Lung (tissue), 11 donors: ENCODE measurements at regions not wholly inside any gene's neighbourhood (a gene's known extent, or its start where the extent isn't known, plus 50 kb on each side); places are given as distances from the start of the nearest gene placed in this dataset.
A peak's percentile ranks its signal among the peaks of the same experiment; 100 is the strongest.

Source experiments
- ATAC-seq: fragments of 200-7000 bp; cut with Tn5 transposase; one replicate; pipeline ENCODE4 v1.9.1; 2020; ENCODE audit warnings: moderate number of reproducible peaks; ENCODE audit not compliant: insufficient read depth, low FRiP score
- DNase-seq, 3 donors: peaks; one replicate each; pipeline ENCODE4 v3.0.0-alpha.2; 2013 to 2017
- H3K27ac ChIP-seq, 2 donors: one replicate each; pipeline ENCODE4 v1.5.1; 2013; ENCODE audit warnings: mild to moderate bottlenecking in 2 of 2, moderate library complexity in 2 of 2, control low read depth in 1 of 2, inconsistent platforms in 1 of 2, low read depth in 1 of 2, low read length in 1 of 2
- H3K27me3 ChIP-seq, 3 donors: one replicate each; pipeline ENCODE4 v1.5.1; 2013; ENCODE audit warnings: low read length in 2 of 3; ENCODE audit not compliant: control insufficient read depth in 3 of 3, insufficient read depth in 3 of 3
- H3K36me3 ChIP-seq, 4 donors: one replicate each; pipeline ENCODE4 v1.5.1; 2013; ENCODE audit warnings: low read length in 4 of 4, mild to moderate bottlenecking in 1 of 4, moderate library complexity in 1 of 4; ENCODE audit not compliant: control insufficient read depth in 4 of 4, insufficient read depth in 4 of 4
- H3K4me1 ChIP-seq, 5 donors: one replicate each; pipeline ENCODE4 v1.5.1; 2013; ENCODE audit warnings: low read length in 5 of 5, mild to moderate bottlenecking in 2 of 5, moderate library complexity in 1 of 5; ENCODE audit not compliant: control insufficient read depth in 5 of 5, insufficient read depth in 5 of 5
- H3K4me3 ChIP-seq: one replicate; pipeline ENCODE4 v1.5.1; 2013; ENCODE audit warnings: mild to moderate bottlenecking, control low read depth, moderate library complexity
- H3K9ac ChIP-seq, 2 donors: one replicate each; pipeline ENCODE4 v1.5.1; 2013; ENCODE audit warnings: low read length in 2 of 2, control low read depth in 1 of 2; ENCODE audit not compliant: insufficient read depth in 1 of 2
- H3K9me3 ChIP-seq, 4 donors: one replicate each; pipeline ENCODE4 v1.5.1; 2013; ENCODE audit warnings: low read length in 3 of 4, mild to moderate bottlenecking in 1 of 4, moderate library complexity in 1 of 4; ENCODE audit not compliant: control insufficient read depth in 4 of 4, insufficient read depth in 3 of 4
- WGBS, 2 donors: extraction: QIAGEN DNeasy Blood & Tissue Kit; methylation state at CpG; one replicate each; pipeline ENCODE4 v1.1.7; 2013; 5-methylcytosine and 5-hydroxymethylcytosine counted together
- TF ChIP-seq, protein P1 (sequence below): IDR thresholded peaks from 2 replicates; pipeline ENCODE4 v1.5.1; 2012; ENCODE audit warnings: mild to moderate bottlenecking; ENCODE audit errors: control extremely low read depth, extremely low read depth
- donor health status: control.
- donor health status: control.
- donor health status: Bipolar disorder and iron deficiency.
- donor health status: healthy.
- donor health status: DM: yes; HTN: yes; CAD: no.

DNA sequence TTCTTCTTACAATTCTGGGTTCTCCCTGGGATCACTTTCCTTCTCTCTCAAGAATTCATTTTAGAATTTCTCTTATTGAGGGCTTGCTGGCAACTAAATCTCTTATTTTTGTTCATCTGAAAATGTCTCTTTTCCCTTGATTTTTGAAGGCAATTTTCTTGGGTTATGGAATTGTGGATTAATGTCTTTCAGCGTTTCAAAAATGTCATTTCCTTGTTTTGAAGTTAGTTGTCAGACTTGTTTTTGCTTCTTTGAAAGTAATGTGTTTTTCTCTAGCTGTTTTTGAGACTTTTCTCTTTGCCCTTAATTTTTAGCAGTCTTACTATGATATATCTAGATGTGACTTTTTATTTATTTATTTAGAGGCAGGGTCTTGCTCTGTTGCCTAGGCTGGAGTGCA, 205.7 kb downstream of the CHIC2 start:
- WGBS, 2 donors: 78 to 83% methylated on average over 1 of the region's 1 CpG
- H3K9me3 ChIP-seq: no peaks in the 10 kb centered on the region
- H3K27ac ChIP-seq: no peak overlapping the region
- TF ChIP-seq, protein P1, sequence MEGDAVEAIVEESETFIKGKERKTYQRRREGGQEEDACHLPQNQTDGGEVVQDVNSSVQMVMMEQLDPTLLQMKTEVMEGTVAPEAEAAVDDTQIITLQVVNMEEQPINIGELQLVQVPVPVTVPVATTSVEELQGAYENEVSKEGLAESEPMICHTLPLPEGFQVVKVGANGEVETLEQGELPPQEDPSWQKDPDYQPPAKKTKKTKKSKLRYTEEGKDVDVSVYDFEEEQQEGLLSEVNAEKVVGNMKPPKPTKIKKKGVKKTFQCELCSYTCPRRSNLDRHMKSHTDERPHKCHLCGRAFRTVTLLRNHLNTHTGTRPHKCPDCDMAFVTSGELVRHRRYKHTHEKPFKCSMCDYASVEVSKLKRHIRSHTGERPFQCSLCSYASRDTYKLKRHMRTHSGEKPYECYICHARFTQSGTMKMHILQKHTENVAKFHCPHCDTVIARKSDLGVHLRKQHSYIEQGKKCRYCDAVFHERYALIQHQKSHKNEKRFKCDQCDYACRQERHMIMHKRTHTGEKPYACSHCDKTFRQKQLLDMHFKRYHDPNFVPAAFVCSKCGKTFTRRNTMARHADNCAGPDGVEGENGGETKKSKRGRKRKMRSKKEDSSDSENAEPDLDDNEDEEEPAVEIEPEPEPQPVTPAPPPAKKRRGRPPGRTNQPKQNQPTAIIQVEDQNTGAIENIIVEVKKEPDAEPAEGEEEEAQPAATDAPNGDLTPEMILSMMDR: no peak
- H3K27me3 ChIP-seq: peaks cover 0 to 2% (median 0%) of the 10 kb centered on the region in 3 donors
- no peaks in the 10 kb centered on the region for H3K36me3 ChIP-seq
- H3K4me1 ChIP-seq: peaks cover 3 to 56% (median 14%) of the 10 kb centered on the region in 5 donors
- DNase-seq (no peak), ATAC-seq (no peak)
- no peak overlapping the region for H3K4me3 ChIP-seq
- no peak overlapping the region for H3K9ac ChIP-seq

GRCh38 chr4:53855581-53856250, 208.7 kb downstream of the CHIC2 start:
- peak; percentile 31 to 92 (median 85) for DNase-seq
- H3K9ac ChIP-seq: no peak overlapping the region
- no peaks in the 10 kb centered on the region for H3K9me3 ChIP-seq
- no peak overlapping the region for H3K4me3 ChIP-seq
- no peaks in the 10 kb centered on the region for H3K36me3 ChIP-seq
- 51 to 62% methylated on average over 6 of the region's 6 CpGs for WGBS, 2 donors
- H3K27ac ChIP-seq: peak overlapping the region in 1 of 2 donors; percentile 27
- H3K27me3 ChIP-seq: peaks cover 0 to 2% (median 0%) of the 10 kb centered on the region in 3 donors
- H3K4me1 ChIP-seq: peaks cover 0 to 37% (median 9%) of the 10 kb centered on the region in 5 donors
- peak; percentile 72 for ATAC-seq
- TF ChIP-seq, protein P1: no peak

- H3K36me3 ChIP-seq: no peaks in the 10 kb centered on the region
- H3K4me1 ChIP-seq: peaks cover 0 to 41% (median 9%) of the 10 kb centered on the region in 5 donors
- ATAC-seq (no peak), DNase-seq (peak in 2 of 3 donors; percentile 22 to 65)
- WGBS, 2 donors: 71 to 84% methylated on average over 3 of the region's 3 CpGs
- H3K27me3 ChIP-seq: peaks cover 0 to 2% (median 0%) of the 10 kb centered on the region in 3 donors
- no peak overlapping the region for H3K9ac ChIP-seq
- H3K9me3 ChIP-seq: no peaks in the 10 kb centered on the region
- TF ChIP-seq, protein P1: no peak
- peak overlapping the region; percentile 27 to 39 for H3K27ac ChIP-seq
- no peak overlapping the region for H3K4me3 ChIP-seq
These were observed 209.3 kb downstream of the CHIC2 start for GRCh38 chr4:53854991-53855568.
